ENCODE measurements at regions not wholly inside any gene's neighbourhood (a gene's known extent, or its start where the extent isn't known, plus 50 kb on each side); places are given as distances from the start of the nearest gene placed in this dataset.

DNA sequence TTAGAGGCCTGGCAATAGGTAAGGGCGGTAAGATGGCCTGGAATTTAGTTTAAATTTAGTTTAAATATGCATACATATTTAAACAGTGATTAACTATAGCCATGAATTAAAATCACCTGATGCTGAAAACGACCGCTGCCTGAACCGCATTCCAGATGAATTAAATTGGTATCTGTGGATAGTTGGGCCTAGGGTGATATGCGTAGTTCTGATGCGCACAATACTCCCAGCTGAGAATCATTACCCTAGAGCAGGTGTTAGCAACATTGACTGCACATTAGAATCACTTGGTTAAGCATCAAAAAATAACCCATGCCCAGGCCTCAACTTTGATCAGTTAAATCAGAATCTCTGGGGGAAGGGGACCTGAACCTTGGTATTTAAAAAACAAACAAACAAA is 432.4 kb downstream of the GBA3 start:
- Histone ChIP-seq H3K9me3 (no peaks in the 10 kb centered on the region), H3K27me3 (no peaks in the 10 kb centered on the region), H3K4me3 (no peak overlapping the region), H3K36me3 (no peaks in the 10 kb centered on the region), H3K27ac (no peak overlapping the region), H3K4me1 (no peaks in the 10 kb centered on the region)
- DNase-seq (no peak), ATAC-seq (no peak)
- TF ChIP-seq, protein P1, sequence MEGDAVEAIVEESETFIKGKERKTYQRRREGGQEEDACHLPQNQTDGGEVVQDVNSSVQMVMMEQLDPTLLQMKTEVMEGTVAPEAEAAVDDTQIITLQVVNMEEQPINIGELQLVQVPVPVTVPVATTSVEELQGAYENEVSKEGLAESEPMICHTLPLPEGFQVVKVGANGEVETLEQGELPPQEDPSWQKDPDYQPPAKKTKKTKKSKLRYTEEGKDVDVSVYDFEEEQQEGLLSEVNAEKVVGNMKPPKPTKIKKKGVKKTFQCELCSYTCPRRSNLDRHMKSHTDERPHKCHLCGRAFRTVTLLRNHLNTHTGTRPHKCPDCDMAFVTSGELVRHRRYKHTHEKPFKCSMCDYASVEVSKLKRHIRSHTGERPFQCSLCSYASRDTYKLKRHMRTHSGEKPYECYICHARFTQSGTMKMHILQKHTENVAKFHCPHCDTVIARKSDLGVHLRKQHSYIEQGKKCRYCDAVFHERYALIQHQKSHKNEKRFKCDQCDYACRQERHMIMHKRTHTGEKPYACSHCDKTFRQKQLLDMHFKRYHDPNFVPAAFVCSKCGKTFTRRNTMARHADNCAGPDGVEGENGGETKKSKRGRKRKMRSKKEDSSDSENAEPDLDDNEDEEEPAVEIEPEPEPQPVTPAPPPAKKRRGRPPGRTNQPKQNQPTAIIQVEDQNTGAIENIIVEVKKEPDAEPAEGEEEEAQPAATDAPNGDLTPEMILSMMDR (IDR thresholded peaks at IDR 0.05), result no peak
- intact Hi-C loops (cut with DNase I), result no loop called here

DNA sequence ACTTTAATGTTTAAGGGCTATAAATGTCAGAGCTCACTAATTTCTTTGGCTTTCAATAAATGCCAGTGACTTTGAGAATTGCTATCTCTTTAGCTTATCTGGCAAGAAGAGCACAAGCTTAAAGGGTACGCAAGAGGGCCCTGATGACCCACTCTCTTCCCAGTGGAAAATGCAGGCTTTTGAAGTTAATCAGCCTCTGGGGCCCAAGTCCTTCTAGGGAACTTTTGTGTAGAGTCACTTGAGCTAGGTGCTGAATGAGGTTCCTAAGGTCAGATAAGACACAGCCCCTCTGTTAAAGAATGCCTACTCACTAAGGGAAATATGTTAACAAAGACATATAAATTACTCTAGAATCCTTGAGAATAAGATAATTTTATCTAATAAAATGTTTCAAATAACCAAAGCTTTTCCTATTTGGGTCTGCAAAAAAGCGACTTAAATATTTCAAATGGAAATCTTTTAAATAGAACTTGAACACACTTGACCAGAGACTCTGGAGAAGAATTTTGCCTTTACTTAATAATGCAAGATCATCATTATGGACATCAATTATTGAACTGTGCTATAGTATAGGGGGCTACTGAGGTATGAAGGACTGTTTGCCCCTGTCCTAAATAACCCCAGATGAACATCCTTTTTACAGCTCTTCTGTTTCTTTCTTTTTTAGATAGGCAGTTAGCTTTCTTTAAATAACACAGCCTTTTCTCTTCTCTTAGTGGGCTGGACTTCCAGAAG is 430.1 kb downstream of the GBA3 start:
- ATAC-seq, result no peak
- Histone ChIP-seq H3K36me3 (no peaks in the 10 kb centered on the region), H3K4me3 (no peak overlapping the region), H3K9me3 (no peaks in the 10 kb centered on the region), H3K27me3 (no peaks in the 10 kb centered on the region), H3K27ac (no peak overlapping the region), H3K4me1 (no peaks in the 10 kb centered on the region)
- no peak for DNase-seq
- intact Hi-C loops (cut with DNase I), result no loop called here
- TF ChIP-seq, protein P1 (IDR thresholded peaks at IDR 0.05), result no peak

DNA sequence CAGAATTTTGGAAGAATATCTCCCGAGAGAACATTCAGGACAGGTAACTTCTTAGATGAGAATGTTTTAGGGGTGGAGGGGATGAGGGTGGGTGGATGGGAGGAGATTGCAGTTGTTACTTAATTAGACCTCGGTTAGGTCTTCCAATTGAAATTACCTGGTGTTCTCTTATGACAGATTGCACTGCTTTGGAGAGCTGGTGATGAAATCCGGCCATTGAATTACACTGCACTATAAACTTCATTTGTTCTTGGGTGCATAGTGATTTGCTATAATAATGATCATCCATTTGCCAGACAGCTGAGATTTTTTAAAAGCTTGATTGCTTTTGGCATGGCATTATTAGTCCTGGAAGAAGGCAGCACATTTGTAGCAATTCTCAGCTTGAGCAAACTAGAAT is 427.6 kb downstream of the GBA3 start:
- no peaks in the 10 kb centered on the region for H3K4me1 ChIP-seq
- no peak for DNase-seq
- TF ChIP-seq, protein P1 (IDR thresholded peaks at IDR 0.05), result no peak
- no peak overlapping the region for H3K27ac ChIP-seq
- intact Hi-C loops (cut with DNase I), result no loop called here
- no peak for ATAC-seq
- H3K4me3 ChIP-seq, result no peak overlapping the region
- H3K9me3 ChIP-seq, result no peaks in the 10 kb centered on the region
- H3K27me3 ChIP-seq, result no peaks in the 10 kb centered on the region
- H3K36me3 ChIP-seq, result no peaks in the 10 kb centered on the region

GRCh38 chr4:23117826-23118225 is 425.1 kb downstream of the GBA3 start:
- TF ChIP-seq, protein P1 (IDR thresholded peaks at IDR 0.05), result no peak
- Histone ChIP-seq H3K9me3 (no peaks in the 10 kb centered on the region), H3K36me3 (no peaks in the 10 kb centered on the region), H3K4me3 (no peak overlapping the region), H3K27ac (no peak overlapping the region), H3K4me1 (no peaks in the 10 kb centered on the region), H3K27me3 (no peaks in the 10 kb centered on the region)
- DNase-seq (no peak), ATAC-seq (no peak)
- intact Hi-C loops (cut with DNase I), result no loop called here

DNA sequence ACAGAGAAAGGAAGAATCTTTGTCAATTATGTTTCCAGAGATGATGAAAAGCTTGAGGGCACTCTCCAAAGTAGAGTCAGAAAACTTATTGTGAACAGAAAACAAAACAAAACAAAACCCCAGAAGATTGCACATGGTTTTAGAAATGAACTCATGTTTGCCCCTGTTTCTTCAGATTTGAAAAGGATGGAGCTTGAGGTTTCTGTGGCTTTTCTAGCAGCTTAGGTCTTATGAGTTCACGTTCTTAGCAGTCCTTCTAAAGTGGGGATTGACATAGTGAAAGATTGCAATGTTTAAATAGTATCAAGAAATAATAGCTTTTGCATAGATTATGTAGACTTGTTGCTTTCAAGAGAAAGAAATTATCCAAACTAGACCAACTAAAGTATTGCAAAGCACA is 421.8 kb downstream of the GBA3 start:
- Histone ChIP-seq H3K27ac (no peak overlapping the region), H3K9me3 (no peaks in the 10 kb centered on the region), H3K4me3 (no peak overlapping the region), H3K27me3 (no peaks in the 10 kb centered on the region), H3K36me3 (no peaks in the 10 kb centered on the region), H3K4me1 (no peaks in the 10 kb centered on the region)
- intact Hi-C loops (cut with DNase I), result no loop called here
- TF ChIP-seq, protein P1 (IDR thresholded peaks at IDR 0.05), result no peak
- ATAC-seq, result no peak
- no peak for DNase-seq
